HCT116 (cell line): ENCODE measurements at regions not wholly inside any gene's neighbourhood (a gene's known extent, or its start where the extent isn't known, plus 50 kb on each side); places are given as distances from the start of the nearest gene placed in this dataset.

ENCODE experiments used
- ATAC-seq: fragments of 200-7000 bp; cut with Tn5 transposase; 2 replicates; pipeline ENCODE4 v1.9.1; 2020; ENCODE audit warnings: mild to moderate bottlenecking, moderate library complexity
- BruUV-seq: library from RNA; stranded (reverse); fragments of 400-500 nt; replicated peaks from 2 replicates; lab custom pipeline; 2021; lab: Mats Ljungman, UMichigan
- CTCF ChIA-PET: fragments of 300-600 bp; sonication (Branson Sonifier 250); formaldehyde crosslinking; loops from one replicate; lab custom pipeline; 2021; ENCODE audit warnings: antibody characterized with exemption; lab: Charles Lee
- POLR2A ChIA-PET: fragments of 300-600, 350-600 bp; sonication (Branson Sonifier 250); formaldehyde crosslinking; loops from one replicate; lab custom pipeline; 2021; ENCODE audit warnings: antibody characterized with exemption; lab: Charles Lee
- RAD21 ChIA-PET, 2 experiments: fragments of 300-600 bp; sonication (Branson Sonifier 250); formaldehyde crosslinking; loops; one replicate each; lab custom pipeline; 2023; ENCODE audit warnings: low total read pairs in 2 of 2; ENCODE audit not compliant: uncharacterized antibody in 2 of 2, unreplicated experiment in 2 of 2, low non-redundant PET in 1 of 2; lab: Charles Lee
- DNase-seq: peaks from one replicate; pipeline ENCODE4 v3.0.0-alpha.2; 2010; ENCODE audit warnings: low read depth, low spot score
- H2AFZ ChIP-seq: fragments of 200-600 bp; shearing (Covaris generic), sonication (generic); 2 replicates; pipeline ENCODE4 v1.6.1; 2017; ENCODE audit warnings: low read depth, mixed run types, mixed read lengths, antibody characterized with exemption, low read length; ENCODE audit not compliant: poor library complexity, severe bottlenecking
- H3K27ac ChIP-seq: 2 replicates; pipeline ENCODE4 v1.5.1; 2012; ENCODE audit warnings: low read depth, low read length
- H3K27me3 ChIP-seq: fragments of 200-600 bp; sonication (generic); 2 replicates; pipeline ENCODE4 v1.6.1; 2016; ENCODE audit warnings: mixed run types, low read length, mixed read lengths; ENCODE audit not compliant: insufficient read depth
- H3K36me3 ChIP-seq, 2 experiments: fragments of 200-500 bp in 1 of 2; fragments of 200-600 bp in 1 of 2; sonication (Bioruptor generic) in 1 of 2; sonication (generic) in 1 of 2; 2 replicates each; pipeline versions ENCODE4 v1.5.1 to v1.6.1; 2014 to 2016; ENCODE audit warnings: low read length in 2 of 2, inconsistent platforms in 1 of 2, mixed read lengths in 1 of 2, mixed run types in 1 of 2; ENCODE audit not compliant: insufficient read depth in 2 of 2, control insufficient read depth in 1 of 2
- H3K4me1 ChIP-seq, 2 experiments: fragments of 200-600 bp in 1 of 2; sonication (generic) in 1 of 2; 2 replicates each; pipeline versions ENCODE4 v1.5.1 to v1.6.1; 2012 to 2017; ENCODE audit warnings: low read length in 2 of 2, inconsistent platforms in 1 of 2, mild to moderate bottlenecking in 1 of 2, mixed read lengths in 1 of 2, mixed run types in 1 of 2, moderate library complexity in 1 of 2; ENCODE audit not compliant: insufficient read depth in 2 of 2, control insufficient read depth in 1 of 2
- H3K4me2 ChIP-seq: fragments of 200-600 bp; sonication (generic); 2 replicates; pipeline ENCODE4 v1.6.1; 2017; ENCODE audit warnings: mixed run types, low read length, mixed read lengths
- H3K4me3 ChIP-seq, 2 experiments: fragments of 200-600 bp in 1 of 2; sonication (generic) in 1 of 2; replicated peaks in 1 of 2; 2 replicates each; pipeline ENCODE4 v1.5.1; 2011 to 2016; ENCODE audit warnings: low read length in 2 of 2, control low read depth in 1 of 2, low read depth in 1 of 2, mild to moderate bottlenecking in 1 of 2, mixed read lengths in 1 of 2, mixed run types in 1 of 2
- H3K79me2 ChIP-seq: fragments of 200-600 bp; sonication (generic); 2 replicates; pipeline ENCODE4 v1.6.1; 2017; ENCODE audit warnings: mild to moderate bottlenecking, mixed run types, low read length, moderate library complexity, mixed read lengths; ENCODE audit not compliant: insufficient read depth
- H3K9ac ChIP-seq: fragments of 200-600 bp; sonication (generic); 2 replicates; pipeline ENCODE4 v1.6.1; 2016; ENCODE audit warnings: low read length, mixed read lengths
- H3K9me2 ChIP-seq: fragments of 200-600 bp; sonication (generic), shearing (Covaris generic); 2 replicates; pipeline ENCODE4 v1.6.1; 2017; ENCODE audit warnings: mixed run types, mild to moderate bottlenecking, moderate library complexity; ENCODE audit not compliant: insufficient read depth
- H3K9me3 ChIP-seq, 2 experiments: fragments of 200-500 bp in 1 of 2; fragments of 200-600 bp in 1 of 2; sonication (Bioruptor generic) in 1 of 2; sonication (generic) in 1 of 2; 2 replicates each; pipeline ENCODE4 v1.6.1; 2014 to 2017; ENCODE audit warnings: low read length in 2 of 2, mixed read lengths in 2 of 2, inconsistent platforms in 1 of 2, low read depth in 1 of 2, mild to moderate bottlenecking in 1 of 2, mixed run types in 1 of 2, moderate library complexity in 1 of 2; ENCODE audit not compliant: control insufficient read depth in 1 of 2, insufficient read depth in 1 of 2
- H4K20me1 ChIP-seq: fragments of 200-600 bp; sonication (generic), shearing (Covaris generic); 2 replicates; pipeline ENCODE4 v1.6.1; 2017; ENCODE audit warnings: mixed run types, mild to moderate bottlenecking, moderate library complexity; ENCODE audit not compliant: insufficient read depth
- CBX3 ChIP-seq: IDR thresholded peaks from 2 replicates; pipeline ENCODE4 v1.6.1; 2012; ENCODE audit warnings: low read depth
- CEBPB ChIP-seq: IDR thresholded peaks from 2 replicates; pipeline ENCODE4 v1.6.1; 2012; ENCODE audit warnings: low read depth
- ELF1 ChIP-seq: IDR thresholded peaks from 2 replicates; pipeline ENCODE4 v1.6.1; 2012; ENCODE audit warnings: low read depth, borderline replicate concordance
- EZH2phosphoT487 ChIP-seq: fragments of 200-600 bp; IDR thresholded peaks from 2 replicates; pipeline ENCODE4 v1.6.1; 2018; ENCODE audit warnings: antibody characterized with exemption, borderline replicate concordance
- JUND ChIP-seq: IDR thresholded peaks from 2 replicates; pipeline ENCODE4 v1.6.1; 2012
- POLR2AphosphoS5 ChIP-seq: IDR thresholded peaks from 2 replicates; pipeline ENCODE4 v1.6.1; 2011; ENCODE audit warnings: mild to moderate bottlenecking, low read depth, low read length, moderate library complexity
- SIN3A ChIP-seq: IDR thresholded peaks from 2 replicates; pipeline ENCODE4 v1.6.1; 2012; ENCODE audit warnings: low read depth
- SP1 ChIP-seq: IDR thresholded peaks from 2 replicates; pipeline ENCODE4 v1.6.1; 2012; ENCODE audit warnings: low read depth
- TCF7L2 ChIP-seq: IDR thresholded peaks from 2 replicates; pipeline ENCODE4 v1.7.0; 2011; ENCODE audit warnings: borderline replicate concordance, inconsistent platforms; ENCODE audit not compliant: insufficient read depth, insufficient read length; ENCODE audit errors: extremely low read depth
- YY1 ChIP-seq: IDR thresholded peaks from 2 replicates; pipeline ENCODE4 v1.6.1; 2011; ENCODE audit warnings: low read length, low read depth, moderate library complexity, mild to moderate bottlenecking; ENCODE audit not compliant: insufficient replicate concordance; ENCODE audit errors: extremely low read depth
- ZFX ChIP-seq: fragments of 450-650 bp; IDR thresholded peaks from 2 replicates; pipeline ENCODE4 v1.6.1; 2017
- ZNF274 ChIP-seq: fragments of 200-500 bp; sonication (Bioruptor generic); IDR thresholded peaks from 2 replicates; pipeline ENCODE4 v1.6.1; 2014; ENCODE audit warnings: mild to moderate bottlenecking, low read depth, low read length, inconsistent platforms
- intact Hi-C: fragments of 100-400 bp; cut with micrococcal nuclease; formaldehyde crosslinking; loops from 2 replicates; pipeline ENCODE4 v1.10.0; 2022
- TF ChIP-seq, protein P1 (sequence below): IDR thresholded peaks from 2 replicates; pipeline ENCODE4 v1.6.1; 2012
- TF ChIP-seq, protein P2 (sequence below): IDR thresholded peaks from 2 replicates; pipeline ENCODE4 v1.6.1; 2012; ENCODE audit warnings: low read depth

DNA sequence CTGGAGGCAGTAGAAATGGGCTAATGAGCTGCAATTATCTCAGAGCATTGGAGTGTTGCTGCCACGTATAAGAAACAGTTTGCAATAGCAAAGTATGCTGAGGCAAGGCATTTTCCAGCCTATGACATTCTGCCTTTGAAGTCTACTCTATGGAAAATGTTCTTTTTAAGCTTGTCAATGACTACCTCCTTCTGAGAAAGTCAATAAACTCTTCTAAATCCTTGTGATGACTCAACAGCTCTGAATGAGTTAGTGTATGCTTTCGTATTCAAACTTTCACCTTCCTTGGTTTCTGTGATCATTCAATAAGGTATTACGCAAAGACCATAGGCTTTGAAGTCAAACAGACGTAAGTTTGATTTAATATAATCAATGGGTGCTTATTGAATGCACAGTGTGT lies 111.2 kb downstream of the CAPZA3 start:
- POLR2A ChIA-PET, result no interaction called here
- intact Hi-C loops, result no loop called here
- TF ChIP-seq, protein P1, sequence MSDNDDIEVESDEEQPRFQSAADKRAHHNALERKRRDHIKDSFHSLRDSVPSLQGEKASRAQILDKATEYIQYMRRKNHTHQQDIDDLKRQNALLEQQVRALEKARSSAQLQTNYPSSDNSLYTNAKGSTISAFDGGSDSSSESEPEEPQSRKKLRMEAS, result 0 out of 2 replicates have a peak, but pooled peaks have one; percentile 12
- TF ChIP-seq CBX3 (no peak), SP1 (peak; percentile 36), CEBPB (peak; percentile 51; the same call in 1 of the 2 replicates), JUND (peak; percentile 61), TCF7L2 (peak; percentile 81)
- TF ChIP-seq, all 23 proteins: peak for 5

DNA sequence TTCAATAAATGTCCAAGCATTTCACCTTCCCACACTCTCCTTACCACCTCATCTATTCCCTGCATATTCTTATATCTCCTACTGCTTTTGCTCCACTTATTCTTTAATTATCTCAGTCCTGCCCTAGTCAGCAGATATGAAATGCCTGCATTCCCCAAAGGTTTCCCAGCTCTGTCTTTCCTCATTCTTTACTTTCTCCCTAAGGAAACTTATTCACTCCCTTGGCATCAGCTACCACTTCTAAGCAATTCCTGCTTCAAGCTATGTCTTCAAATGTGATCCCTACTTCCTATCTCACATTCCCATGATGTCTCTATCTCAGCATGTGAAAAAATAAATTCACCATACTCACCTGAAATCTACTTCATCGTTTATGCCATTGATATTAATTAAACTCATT lies 111.8 kb downstream of the CAPZA3 start:
- ChIA-PET RAD21 (no interaction called here), CTCF (no interaction called here), POLR2A (no interaction called here)

More for the DNA sequence above, 111.2 kb downstream of the CAPZA3 start:
- no peaks in the 10 kb centered on the region for H3K9me3 ChIP-seq
- H3K27ac ChIP-seq, result no peak overlapping the region
- DNase-seq (peak; percentile 31), ATAC-seq (peak; percentile 66)
- no peak overlapping the region for H3K4me3 ChIP-seq
- H4K20me1 ChIP-seq, result no peaks in the 10 kb centered on the region
- no peaks in the 10 kb centered on the region for H3K9me2 ChIP-seq
- no peaks in the 10 kb centered on the region for H3K36me3 ChIP-seq
- no peak overlapping the region for H3K9ac ChIP-seq
- H2AFZ ChIP-seq, result no peak overlapping the region
- ChIA-PET RAD21 (interaction anchor here in 1 of 2 experiments (0.6 kb wide), 1 partner anchor 210 kb away, joined by 5 read pairs; no protein-coding TSS in a partner anchor), CTCF (no interaction called here)
- no peaks in the 10 kb centered on the region for H3K79me2 ChIP-seq
- no peaks in the 10 kb centered on the region for H3K27me3 ChIP-seq
- BruUV-seq, result no TSS peak
- peaks cover 0 to 13% of the 10 kb centered on the region in 2 experiments; a peak in 2 of 4 replicates for H3K4me1 ChIP-seq
- H3K4me2 ChIP-seq, result peak overlapping the region; percentile 19

More for the DNA sequence above, 111.8 kb downstream of the CAPZA3 start:
- TF ChIP-seq, protein P2, sequence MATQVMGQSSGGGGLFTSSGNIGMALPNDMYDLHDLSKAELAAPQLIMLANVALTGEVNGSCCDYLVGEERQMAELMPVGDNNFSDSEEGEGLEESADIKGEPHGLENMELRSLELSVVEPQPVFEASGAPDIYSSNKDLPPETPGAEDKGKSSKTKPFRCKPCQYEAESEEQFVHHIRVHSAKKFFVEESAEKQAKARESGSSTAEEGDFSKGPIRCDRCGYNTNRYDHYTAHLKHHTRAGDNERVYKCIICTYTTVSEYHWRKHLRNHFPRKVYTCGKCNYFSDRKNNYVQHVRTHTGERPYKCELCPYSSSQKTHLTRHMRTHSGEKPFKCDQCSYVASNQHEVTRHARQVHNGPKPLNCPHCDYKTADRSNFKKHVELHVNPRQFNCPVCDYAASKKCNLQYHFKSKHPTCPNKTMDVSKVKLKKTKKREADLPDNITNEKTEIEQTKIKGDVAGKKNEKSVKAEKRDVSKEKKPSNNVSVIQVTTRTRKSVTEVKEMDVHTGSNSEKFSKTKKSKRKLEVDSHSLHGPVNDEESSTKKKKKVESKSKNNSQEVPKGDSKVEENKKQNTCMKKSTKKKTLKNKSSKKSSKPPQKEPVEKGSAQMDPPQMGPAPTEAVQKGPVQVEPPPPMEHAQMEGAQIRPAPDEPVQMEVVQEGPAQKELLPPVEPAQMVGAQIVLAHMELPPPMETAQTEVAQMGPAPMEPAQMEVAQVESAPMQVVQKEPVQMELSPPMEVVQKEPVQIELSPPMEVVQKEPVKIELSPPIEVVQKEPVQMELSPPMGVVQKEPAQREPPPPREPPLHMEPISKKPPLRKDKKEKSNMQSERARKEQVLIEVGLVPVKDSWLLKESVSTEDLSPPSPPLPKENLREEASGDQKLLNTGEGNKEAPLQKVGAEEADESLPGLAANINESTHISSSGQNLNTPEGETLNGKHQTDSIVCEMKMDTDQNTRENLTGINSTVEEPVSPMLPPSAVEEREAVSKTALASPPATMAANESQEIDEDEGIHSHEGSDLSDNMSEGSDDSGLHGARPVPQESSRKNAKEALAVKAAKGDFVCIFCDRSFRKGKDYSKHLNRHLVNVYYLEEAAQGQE, result no peak
- no peak for TF ChIP-seq SIN3A
- TF ChIP-seq TCF7L2, result no peak
- no peak for TF ChIP-seq ELF1
- no peak for TF ChIP-seq ZFX
- TF ChIP-seq POLR2AphosphoS5, result no peak
- TF ChIP-seq JUND, result no peak
- no peak for TF ChIP-seq ZNF274
- no peak for TF ChIP-seq EZH2phosphoT487
- TF ChIP-seq YY1, result no peak
- TF ChIP-seq CBX3, result no peak
- TF ChIP-seq, protein P1, result no peak
- no peak for ATAC-seq
- no peaks in the 10 kb centered on the region for H3K9me3 ChIP-seq
- no peak overlapping the region for H3K27ac ChIP-seq
- no peaks in the 10 kb centered on the region for H3K79me2 ChIP-seq
- peaks cover 0 to 13% of the 10 kb centered on the region in 2 experiments; a peak in 2 of 4 replicates for H3K4me1 ChIP-seq
- H3K9me2 ChIP-seq, result no peaks in the 10 kb centered on the region
- BruUV-seq, result no TSS peak
- intact Hi-C loops, result no loop called here
- no peak for DNase-seq
- no peak overlapping the region for H3K9ac ChIP-seq
- no peak overlapping the region for H3K4me3 ChIP-seq
- no peaks in the 10 kb centered on the region for H3K36me3 ChIP-seq
- no peak overlapping the region for H2AFZ ChIP-seq
- H3K27me3 ChIP-seq, result no peaks in the 10 kb centered on the region
- no peak overlapping the region for H3K4me2 ChIP-seq
- no peaks in the 10 kb centered on the region for H4K20me1 ChIP-seq
